OCI-LY7 (cell line): ENCODE measurements at regions not wholly inside any gene's neighbourhood (a gene's known extent, or its start where the extent isn't known, plus 50 kb on each side); places are given as distances from the start of the nearest gene placed in this dataset.

Experiments used
- CTCF ChIP-seq: fragments of 200-600 bp; sonication (generic); conservative IDR thresholded peaks from 2 replicates; pipeline ENCODE4 v1.5.1; 2014; ENCODE audit warnings: mild to moderate bottlenecking, antibody characterized with exemption, low read length, moderate library complexity, mixed read lengths
- EZH2phosphoT487 ChIP-seq: fragments of 200-600 bp; sonication (generic); IDR thresholded peaks from 2 replicates; pipeline ENCODE4 v1.6.1; 2018; ENCODE audit warnings: low read depth, borderline replicate concordance, mild to moderate bottlenecking, mixed run types, antibody characterized with exemption, low read length, moderate library complexity, mixed read lengths

- no peak for TF ChIP-seq CTCF
- TF ChIP-seq EZH2phosphoT487: no peak
These were observed 381.7 kb downstream of the TXNL1 start for GRCh38 chr18:56256659-56257058.
